ENCODE measurements at regions not wholly inside any gene's neighbourhood (a gene's known extent, or its start where the extent isn't known, plus 50 kb on each side); places are given as distances from the start of the nearest gene placed in this dataset.

DNA sequence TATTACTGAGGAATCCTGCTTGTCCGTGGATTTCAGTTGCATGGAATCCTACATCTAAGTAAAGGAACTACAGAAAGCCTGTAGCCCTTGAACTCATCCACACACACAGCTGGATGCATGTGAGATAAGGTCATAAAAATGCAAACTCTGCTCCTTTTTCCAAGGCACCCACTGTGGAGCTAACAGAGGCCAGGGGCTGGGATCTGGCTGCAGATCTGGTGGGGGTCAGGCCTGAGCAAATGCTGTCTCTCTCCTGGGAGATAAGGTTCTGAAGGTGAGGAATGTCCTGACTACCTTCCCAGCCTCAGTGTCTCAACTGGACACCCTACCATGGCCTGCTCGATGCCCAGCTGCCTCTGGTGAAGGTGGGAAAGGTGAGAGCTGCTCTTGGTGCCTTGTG, 321.5 kb downstream of the LRFN2 start:
- no peak for DNase-seq

DNA sequence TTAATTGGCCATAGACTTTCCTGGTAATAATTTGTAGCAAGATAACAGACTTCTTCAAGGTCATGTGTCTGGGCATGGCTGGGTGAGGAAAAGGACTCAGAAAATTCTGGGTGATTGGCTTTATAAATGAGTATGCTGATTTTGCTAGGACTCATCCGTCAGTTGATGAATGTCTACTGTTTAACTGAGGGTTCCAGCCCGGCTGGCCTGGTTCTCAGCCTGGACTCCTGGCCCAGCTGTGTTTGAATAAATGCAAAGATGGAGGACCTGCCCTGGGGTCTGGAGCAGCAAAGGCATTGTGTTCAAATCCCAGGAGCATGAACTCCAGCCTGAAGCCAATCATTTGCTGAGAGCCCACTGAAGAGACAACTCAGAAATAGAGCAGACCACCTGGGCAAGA, 323.2 kb downstream of the LRFN2 start:
- DNase-seq: no peak

DNA sequence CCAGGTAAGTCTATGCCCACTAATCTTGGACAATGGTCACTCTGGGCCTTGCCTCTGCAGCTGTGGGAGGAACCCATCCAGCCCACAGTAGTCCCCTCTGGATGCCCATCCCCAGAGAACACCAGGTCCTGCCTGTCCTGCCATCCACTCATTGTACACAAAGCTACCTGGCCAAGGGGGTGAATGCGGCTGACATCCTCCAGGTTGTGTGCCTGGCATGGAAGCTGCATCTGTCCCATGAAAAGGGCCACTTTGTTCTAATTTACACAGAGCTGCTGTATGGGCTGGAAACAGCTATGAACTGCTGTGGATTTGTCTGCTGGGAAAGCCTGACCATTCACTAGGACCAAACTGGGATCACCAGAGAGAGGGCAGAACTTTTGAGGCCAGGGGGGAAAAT, 324.8 kb downstream of the LRFN2 start:
- DNase-seq: no peak

DNA sequence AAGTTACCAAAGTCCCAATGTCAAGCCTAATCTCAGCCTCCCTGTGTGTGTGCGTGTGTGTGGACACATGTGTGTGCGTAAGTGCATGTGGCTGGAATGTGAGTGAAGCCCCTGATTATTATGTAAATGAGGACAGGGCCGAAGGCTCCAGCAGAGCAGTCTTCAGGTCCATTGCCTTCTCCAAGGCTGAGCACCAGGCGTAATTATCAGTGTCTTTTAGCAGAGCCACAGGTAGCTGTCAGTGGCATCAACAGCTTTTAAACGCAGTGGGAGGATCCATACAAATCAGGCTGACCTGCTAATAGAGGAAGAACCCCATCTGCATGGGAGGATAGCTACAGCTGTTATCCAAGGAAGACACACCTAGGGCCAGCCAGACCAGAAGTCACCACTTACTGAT, 324.3 kb upstream of the MOCS1 start:
- DNase-seq: no peak

DNA sequence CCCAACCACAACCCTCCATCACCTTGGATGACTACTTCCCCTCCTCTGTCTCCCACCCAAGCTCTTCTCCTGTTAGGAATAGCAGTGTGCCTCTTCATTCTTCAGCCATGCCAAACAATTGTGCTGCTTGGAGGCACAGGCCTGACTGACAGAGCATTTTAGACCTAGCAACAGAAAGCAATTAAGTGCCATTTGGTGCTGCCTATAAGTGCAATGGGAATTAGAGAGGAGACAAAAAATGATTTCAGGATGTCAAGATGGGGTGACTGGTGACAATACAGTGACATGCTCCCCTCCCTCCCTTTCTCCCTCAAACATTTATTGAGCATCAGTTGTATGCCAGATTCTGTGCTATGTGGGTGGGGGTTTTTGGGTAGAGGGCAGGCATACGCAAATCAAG, 322.6 kb upstream of the MOCS1 start:
- DNase-seq: no peak

DNA sequence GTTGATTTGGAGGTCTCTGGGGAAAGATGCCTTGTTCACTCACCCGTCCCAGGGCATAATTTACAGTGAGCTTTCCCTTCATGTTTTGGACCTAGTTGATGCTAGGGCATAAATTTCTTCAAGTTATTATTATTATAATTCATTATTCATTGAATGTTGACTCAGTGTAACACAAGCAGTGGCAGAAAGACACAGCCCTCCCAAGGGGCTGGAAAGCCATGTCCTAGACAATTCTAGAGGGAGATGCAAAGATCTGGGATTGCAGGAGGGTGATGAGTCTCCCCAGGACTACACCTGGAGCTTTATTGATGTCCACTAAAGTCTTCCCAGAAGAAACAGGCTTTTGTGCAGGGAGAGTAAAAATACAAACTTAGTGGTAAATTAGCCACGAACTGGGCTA, 322.0 kb upstream of the MOCS1 start:
- DNase-seq: no peak

DNA sequence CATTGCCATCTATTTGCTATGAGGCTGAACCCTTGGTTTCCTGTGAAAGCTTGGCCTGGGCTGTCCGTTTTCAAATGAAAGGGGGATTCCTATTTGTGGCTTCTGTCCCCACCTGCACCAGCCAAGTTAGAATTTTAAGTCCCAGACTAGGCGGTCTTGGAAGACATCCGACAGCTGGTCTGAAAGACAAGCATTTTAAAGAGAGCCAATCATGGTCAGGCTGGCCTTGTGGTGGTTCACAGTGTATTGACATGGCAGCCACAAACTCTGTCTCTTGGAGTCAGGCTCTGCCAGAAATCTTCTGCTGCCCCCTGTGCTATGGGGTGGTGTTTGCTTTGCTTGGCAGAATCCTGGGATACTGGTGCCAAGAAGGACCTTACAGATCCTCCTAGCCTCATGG, 319.2 kb upstream of the MOCS1 start:
- DNase-seq: no peak

DNA sequence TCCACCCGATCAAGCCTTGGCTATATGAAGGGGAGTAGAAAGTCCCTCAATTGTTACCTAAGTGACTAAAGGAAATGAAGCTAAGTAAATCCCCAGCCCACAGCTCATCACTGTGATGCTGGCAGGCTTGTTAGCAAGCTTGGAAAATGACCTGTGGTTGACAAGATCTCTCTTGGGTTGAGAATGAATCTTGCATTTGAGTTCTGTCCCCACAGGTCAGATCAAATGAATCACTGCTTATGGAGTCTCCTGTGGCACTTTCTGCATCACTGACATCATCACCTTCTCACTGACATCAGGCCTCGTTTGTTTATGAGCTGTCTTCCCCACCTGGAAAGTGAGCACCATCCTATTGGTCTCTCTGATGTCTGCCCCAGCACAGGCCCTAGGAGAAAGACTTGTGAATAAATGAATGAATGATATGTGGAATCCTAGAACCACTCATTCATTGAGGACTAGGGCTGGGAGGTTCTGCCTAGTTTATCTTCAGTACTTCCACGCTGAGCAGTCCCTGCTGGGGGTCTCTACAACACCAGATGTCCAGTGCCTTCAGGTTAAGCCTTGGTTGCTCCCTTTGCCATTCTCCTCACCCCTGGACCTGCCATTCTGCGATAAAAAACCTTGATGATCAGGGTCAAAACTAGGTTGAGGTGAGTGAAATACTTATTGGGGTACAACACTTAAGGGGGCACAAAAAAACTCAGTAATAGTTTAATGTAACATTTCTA, 318.4 kb upstream of the MOCS1 start:
- no peak for DNase-seq

DNA sequence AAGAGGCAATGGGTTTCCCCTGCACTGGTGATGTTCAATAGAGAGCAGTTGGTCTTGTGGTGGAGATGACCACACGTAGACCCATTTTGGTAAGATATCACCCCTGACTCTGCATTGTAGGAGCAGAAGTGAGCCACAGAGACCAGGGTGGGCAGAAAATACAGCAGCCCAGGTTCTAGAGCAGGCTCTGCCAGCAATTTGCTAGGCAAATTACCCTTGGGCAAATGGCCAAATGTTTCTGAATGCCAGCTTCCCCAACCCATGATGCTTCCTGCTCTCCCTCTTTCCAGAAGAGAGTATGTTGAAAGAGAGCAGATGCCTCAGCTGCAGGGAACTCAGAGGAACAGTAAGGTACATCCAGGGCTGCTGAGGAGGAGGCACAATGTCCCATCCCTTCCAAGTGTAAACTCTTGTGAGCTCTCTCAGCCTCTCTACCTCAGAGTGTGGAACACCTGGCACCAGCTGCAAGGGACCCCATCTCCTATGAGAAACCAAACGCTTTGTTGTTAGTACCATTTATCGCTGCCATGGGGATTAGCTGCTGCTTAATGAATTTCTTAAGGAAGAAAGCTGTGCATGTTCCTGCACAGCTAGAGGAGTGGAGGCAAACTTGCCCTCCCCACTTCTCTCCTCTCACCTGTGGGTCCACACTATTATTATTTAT, 317.5 kb upstream of the MOCS1 start:
- DNase-seq: no peak

DNA sequence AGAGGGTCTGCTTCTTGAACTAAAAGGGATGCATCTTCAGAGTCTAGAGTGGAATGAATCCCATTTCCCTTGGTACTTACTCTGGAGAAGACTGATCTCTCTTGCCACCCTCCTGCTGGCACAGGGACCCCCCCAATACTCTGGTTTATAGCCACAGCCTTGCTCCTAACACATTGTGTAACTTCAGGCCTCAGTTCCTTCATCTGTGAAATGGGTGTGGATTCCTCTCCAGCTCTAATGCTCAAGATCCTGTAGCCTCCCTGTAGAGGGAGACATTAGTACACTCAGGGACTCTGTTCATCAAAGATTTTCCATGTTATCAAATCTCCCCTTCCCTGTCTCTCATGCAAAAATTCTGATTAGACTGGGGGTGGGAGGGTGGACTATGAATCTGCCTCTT, 315.7 kb upstream of the MOCS1 start:
- no peak for DNase-seq

DNA sequence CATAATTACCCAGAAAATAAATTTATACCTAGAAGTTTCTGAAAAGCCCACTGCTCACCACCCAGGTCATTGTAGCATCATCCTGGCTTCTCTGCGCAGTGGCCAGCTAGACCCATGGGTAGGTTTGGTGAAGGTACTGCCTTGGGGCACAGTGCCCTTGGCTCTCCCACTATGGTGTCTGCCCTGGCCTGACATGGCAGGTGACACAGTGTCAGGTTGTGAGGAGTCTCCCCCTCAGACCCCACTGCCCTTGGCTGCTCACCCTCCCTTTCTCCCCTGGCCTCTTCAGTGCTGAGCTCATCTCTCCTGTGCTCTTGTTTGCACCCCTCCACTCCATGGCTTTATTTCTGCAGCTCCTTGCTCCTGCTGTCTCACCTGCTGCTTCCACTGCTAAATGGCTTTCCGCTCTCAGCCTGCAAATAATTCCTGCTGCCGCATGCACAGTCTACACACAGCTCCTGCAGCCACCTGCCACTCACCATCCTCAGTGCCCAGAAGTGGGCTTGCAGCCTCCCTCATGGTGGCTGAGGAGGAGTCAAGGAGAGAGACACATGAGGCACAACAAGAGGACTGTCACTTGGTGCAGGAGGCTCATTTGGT, 313.4 kb upstream of the MOCS1 start:
- no peak for DNase-seq

DNA sequence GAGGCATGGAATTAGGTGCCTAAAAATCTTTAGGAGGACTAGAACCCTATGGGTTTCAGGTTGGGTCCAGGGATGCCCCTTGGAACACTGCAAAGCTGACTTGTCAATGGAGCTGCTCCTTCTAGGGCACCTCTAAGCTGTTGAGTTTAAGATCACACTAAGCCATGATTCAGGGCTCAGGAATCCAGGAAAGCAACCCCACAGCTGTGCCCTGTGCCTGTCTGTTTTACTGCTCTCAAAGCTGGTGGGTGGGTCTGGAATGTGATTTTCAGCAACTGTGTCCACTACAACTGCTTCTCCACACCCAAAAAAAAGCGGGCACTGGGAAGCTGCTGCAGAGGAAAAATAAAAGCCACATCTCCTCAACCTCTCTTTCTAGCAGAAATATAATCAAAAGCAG, 310.4 kb upstream of the MOCS1 start:
- DNase-seq: no peak

DNA sequence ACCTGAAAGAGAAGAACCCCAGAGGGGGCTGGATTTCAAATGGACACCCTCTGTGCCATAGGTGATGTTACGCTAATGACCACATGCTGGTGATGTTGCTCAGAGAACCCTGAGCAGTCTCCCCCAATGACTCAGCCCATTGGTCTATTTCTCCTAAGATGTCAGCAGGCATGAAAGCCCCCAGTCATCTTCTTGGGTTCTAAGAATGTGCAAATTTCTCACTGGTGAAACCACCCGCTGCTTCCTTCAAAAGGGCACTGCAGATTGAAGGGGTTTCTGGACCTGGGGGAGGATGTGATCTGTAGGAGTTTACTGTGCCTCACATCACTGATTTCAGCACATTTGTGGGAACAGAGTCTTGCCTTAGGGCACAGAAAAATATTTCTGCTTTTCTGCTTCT, 298.4 kb upstream of the MOCS1 start:
- no peak for DNase-seq

DNA sequence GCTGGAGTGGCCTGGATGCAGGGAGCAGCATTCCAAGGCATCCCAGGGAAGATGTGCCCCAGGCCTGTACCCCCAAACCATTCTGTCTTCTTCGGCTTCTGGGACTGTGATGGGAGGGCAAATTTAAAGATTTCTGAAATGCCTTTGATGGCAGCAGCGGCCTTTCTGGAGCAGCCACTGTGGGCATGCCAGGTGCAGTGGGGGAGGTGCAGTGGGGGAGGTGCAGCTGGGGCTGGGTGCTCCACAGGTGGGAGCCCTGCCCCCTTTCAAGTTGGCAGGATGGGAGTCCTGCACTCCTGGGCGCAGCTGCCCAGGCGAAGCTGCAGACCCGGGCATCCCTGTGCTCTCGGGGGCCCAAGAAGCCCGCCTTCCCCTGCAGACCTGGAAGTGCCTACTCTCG, 293.5 kb upstream of the MOCS1 start:
- DNase-seq: no peak

DNA sequence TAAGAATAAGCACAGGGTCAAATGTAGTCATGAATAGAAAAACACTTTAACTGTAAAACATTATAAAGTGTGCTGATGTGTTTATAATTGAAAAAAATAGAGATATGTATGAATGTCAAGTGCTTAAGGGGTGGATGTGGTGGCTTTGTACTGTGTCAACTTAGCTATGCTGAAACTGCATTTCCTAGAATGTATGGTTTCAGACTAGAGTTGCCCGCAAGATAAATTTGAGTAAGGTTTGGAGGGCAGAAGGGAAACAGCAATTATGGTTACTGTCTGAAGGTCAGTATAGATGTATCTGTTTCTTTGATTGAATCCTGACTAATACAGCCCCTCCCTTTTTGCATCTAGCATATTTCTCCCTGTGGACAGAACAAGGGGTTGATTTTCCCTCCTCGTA, 288.1 kb upstream of the MOCS1 start:
- DNase-seq: no peak

DNA sequence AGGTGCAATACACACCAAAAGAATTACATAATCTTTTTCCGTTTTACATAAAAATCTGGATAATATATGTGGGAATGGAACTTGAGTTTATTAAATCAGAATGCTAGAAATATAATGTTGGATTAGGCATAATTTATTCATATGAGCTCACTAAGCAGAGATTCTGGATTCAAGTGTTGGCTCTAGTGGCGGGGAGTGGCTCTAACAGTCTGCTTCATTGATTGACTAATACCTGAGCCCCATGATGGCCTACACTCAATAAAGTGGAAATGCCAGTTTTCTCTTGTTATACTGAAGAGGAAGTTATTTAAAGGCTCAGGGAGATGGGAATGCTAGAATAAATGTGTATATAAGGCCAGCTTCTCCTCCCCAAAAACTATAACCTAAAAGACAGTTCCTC, 285.5 kb upstream of the MOCS1 start:
- no peak for DNase-seq

DNA sequence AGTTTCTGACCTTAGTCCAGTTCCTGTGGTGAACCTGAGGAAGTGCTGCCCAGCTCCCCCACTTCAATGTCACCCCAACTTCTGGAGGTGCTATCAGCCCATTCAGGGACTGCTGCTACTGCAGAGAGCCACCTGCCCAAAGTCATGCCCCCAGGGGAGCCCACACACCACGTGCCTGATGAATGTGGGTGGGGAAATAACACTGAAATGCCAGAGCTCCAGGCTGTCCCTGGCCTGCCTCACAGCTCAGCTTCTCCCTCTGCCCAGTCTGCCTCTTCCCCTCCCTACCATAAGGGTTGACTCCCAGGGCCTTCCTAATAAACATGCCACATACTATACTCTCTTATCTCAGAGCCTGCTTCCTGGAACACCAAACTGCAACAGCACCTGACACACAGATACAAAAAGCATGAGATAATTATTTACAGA, 276.4 kb upstream of the MOCS1 start:
- no peak for DNase-seq

DNA sequence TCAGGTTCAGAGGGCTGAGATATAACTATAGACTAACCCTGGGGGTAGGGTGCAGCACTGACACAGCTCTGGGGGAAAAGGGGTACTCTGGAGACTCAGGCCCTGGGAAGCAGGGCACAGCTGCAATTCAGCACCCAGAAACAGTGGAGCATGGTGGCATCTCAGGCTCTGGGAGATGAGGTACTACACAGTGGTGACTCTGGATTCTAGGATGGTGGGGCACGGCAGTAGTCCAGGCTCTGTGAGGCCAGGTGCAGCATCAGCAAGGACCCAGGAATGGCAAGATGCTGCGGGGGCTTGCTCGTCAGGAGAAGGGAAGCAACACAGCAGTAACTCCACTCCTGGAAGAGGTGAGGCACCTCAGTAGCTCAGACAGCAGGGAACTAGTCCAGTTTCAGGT, 271.5 kb upstream of the MOCS1 start:
- DNase-seq: no peak

DNA sequence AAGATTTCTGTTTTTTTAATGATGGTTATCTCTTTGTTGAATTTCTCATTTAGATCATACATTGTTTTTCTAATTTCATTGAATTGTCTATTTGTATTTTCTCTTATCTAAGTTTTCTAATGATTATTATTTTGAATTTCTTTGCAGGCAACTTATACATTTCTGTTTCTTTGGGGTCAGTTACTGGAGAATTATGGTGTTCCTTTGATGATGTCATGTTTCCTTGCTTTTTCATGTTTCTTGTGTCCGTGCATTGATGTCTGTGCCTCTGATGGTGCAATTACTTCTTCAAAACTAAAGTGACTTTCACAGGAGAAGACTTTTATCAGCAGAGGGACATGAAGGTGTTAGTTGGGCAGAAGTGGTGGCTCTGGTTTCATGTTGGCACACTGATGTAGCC, 270.7 kb upstream of the MOCS1 start:
- no peak for DNase-seq

DNA sequence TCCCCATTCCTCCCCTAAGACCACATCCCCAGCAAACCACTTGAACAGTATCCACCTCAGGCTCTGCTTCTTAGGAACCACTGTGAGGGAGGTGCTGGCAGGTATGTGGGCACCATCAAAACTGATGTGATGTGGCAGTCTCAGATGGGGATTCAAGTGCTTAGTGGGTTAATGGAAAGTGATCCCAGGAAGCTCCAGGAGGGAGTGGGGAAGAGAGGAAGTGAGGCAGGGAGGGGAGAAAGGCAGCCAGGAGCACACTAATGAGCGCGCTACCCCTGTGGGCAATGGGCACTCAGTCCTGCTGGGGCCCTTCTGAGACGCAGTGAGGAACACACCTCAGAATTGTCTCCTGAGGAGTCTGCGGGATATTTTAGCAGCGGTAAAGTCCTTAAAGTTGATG, 263.1 kb upstream of the MOCS1 start:
- DNase-seq: no peak

DNA sequence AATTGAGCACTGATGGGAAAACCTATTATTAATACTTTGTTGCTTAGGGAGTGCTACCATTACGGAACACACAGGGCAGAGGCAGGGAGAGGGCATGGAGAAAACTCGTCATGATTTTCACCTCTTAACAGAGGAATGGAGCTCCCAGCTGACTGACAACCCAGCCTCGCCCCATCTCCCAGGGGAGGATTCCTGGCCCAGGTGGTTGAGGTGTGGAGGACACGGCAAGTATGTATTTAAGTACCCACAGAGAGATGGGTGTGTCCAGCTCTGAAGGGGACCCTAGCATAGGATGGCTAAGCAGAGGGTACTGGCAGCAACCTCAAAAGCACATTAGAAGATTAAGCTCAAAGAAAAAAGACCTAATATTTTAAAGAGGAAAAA, 261.9 kb upstream of the MOCS1 start:
- DNase-seq: no peak

DNA sequence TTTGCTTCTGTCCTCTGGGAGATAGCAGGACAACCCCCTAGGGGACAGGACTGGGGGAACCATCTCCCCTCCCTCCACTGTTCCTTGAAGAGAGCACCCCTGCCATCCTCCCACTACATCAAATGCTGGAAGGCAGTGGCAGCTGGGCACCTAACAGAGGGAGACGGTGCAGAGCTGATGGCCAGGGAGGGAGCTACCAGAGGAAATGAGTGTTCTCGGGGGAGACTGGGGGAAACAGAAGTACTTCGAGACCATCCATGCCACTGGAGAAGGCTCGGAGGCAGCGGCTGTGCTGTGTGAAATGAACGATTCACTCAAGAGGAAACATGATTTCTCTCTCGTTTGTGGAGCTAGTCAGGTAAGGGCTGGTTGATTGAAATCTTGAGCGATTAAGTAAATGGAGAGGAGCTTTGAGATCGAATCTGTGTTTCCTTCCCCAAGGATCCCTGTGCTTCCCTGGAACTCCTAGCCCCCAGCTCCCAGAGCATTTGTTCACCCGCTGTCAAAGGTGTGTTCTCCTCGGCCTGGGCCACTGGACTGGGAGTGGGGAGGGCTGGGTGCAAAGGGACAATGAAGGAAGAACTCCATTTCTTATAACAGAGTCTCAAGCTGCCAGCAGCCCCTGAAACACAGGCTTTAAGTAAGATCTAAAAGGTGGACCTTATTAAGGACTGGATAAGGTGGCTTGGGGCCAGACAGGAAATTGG, 261.3 kb upstream of the MOCS1 start:
- DNase-seq: no peak

DNA sequence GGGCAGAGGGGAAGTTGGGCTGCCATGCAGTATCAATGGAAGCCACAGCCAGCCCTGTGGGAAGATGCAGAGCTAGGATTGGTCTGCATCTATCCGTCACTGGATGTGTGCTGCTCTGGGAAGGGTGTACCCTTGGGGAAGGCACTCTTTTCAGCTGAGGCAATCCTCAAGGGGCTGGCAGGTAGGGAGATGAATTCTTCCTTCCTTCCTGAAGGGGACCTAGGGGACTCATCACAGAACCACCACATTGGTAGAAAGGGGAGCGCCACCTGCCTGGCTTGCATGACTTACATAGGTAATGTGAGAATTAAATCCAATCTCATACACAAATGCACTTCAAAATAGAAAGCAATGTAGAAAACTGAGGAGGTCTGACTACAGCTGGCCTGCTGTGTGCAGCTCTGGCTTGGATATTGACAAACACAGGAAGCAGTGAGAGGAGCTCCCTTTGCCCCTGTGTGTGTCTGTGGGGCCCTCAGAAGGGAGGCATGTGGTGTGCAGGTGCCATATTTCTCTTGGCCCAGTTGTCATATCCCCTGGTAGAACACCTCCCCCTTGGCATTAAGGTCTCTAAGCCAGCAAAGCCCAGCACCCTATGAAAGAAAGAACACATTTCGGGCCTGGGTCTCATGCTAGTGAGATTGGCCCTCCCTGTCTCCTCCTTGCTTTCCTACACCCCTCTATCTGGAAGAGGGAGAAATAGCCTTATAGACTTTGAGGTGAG, 260.3 kb upstream of the MOCS1 start:
- DNase-seq: no peak

All from activated CD4-positive, alpha-beta T cell treated with anti-CD3 and anti-CD28 coated beads for 4 hours (primary cell).